ENCODE measurements at regions not wholly inside any gene's neighbourhood (a gene's known extent, or its start where the extent isn't known, plus 50 kb on each side); places are given as distances from the start of the nearest gene placed in this dataset.
"Not testable (repeated sequence)": the region's sequence is repeated elsewhere in the genome, so short reads cannot be mapped to it uniquely, and the experiment has no call there.

- no peak for DNase-seq
- intact Hi-C loops (cut with DNase I) = no loop called here
Measured at GRCh38 chr1:112855152-112855828, 100.7 kb downstream of the SLC16A1 start.

GRCh38 chr1:112854368-112854984 lies 101.5 kb downstream of the SLC16A1 start:
- DNase-seq; intact Hi-C loops (cut with DNase I): not testable (repeated sequence)

GRCh38 chr1:112853915-112854314 lies 102.1 kb downstream of the SLC16A1 start:
- DNase-seq; intact Hi-C loops (cut with DNase I): not testable (repeated sequence)

GRCh38 chr1:112852934-112853333 lies 103.1 kb downstream of the SLC16A1 start:
- DNase-seq = no peak
- intact Hi-C loops (cut with DNase I) = no loop called here

- DNase-seq = no peak
- intact Hi-C loops (cut with DNase I) = no loop called here
Measured at GRCh38 chr1:112852276-112852675, 103.7 kb downstream of the SLC16A1 start.

GRCh38 chr1:112850034-112850757 lies 105.8 kb downstream of the SLC16A1 start:
- peak in 13 of 42 donors; percentile 3 to 38 (median 17) for DNase-seq
- intact Hi-C loops (cut with DNase I) = no loop called here

GRCh38 chr1:112849425-112850033 lies 106.5 kb downstream of the SLC16A1 start:
- intact Hi-C loops (cut with DNase I) = no loop called here
- peak in 39 of 42 donors; percentile 7 to 70 (median 38) for DNase-seq

GRCh38 chr1:112841825-112842224 lies 114.2 kb downstream of the SLC16A1 start:
- DNase-seq = no peak
- intact Hi-C loops (cut with DNase I) = no loop called here

GRCh38 chr1:112840631-112841624 lies 115.1 kb downstream of the SLC16A1 start:
- intact Hi-C loops (cut with DNase I) = no loop called here
- peak in 7 of 42 donors; percentile 8 to 47 (median 20) for DNase-seq

GRCh38 chr1:112836642-112837041 lies 119.4 kb downstream of the SLC16A1 start:
- intact Hi-C loops (cut with DNase I) = no loop called here
- DNase-seq = no peak

- no peak for DNase-seq
- intact Hi-C loops (cut with DNase I) = no loop called here
Measured at GRCh38 chr1:112833806-112834205, 118.7 kb upstream of the PPM1J start.

- intact Hi-C loops (cut with DNase I); DNase-seq: not testable (repeated sequence)
Measured at GRCh38 chr1:112832259-112832658, 117.1 kb upstream of the PPM1J start.

GRCh38 chr1:112829691-112830090 lies 114.6 kb upstream of the PPM1J start:
- intact Hi-C loops (cut with DNase I); DNase-seq: not testable (repeated sequence)

- DNase-seq = no peak
- intact Hi-C loops (cut with DNase I) = no loop called here
Measured at GRCh38 chr1:112828716-112829115, 113.6 kb upstream of the PPM1J start.

GRCh38 chr1:112827391-112827790 lies 112.3 kb upstream of the PPM1J start:
- intact Hi-C loops (cut with DNase I); DNase-seq: not testable (repeated sequence)

- DNase-seq = no peak
- intact Hi-C loops (cut with DNase I) = no loop called here
Measured at GRCh38 chr1:112826217-112826944, 111.2 kb upstream of the PPM1J start.

GRCh38 chr1:112825563-112826216 lies 110.6 kb upstream of the PPM1J start:
- intact Hi-C loops (cut with DNase I) = not testable (repeated sequence)

More at GRCh38 chr1:112825563-112826216, 110.6 kb upstream of the PPM1J start:
- not testable (repeated sequence) for DNase-seq
